ENCODE measurements at regions not wholly inside any gene's neighbourhood (a gene's known extent, or its start where the extent isn't known, plus 50 kb on each side); places are given as distances from the start of the nearest gene placed in this dataset.

DNA sequence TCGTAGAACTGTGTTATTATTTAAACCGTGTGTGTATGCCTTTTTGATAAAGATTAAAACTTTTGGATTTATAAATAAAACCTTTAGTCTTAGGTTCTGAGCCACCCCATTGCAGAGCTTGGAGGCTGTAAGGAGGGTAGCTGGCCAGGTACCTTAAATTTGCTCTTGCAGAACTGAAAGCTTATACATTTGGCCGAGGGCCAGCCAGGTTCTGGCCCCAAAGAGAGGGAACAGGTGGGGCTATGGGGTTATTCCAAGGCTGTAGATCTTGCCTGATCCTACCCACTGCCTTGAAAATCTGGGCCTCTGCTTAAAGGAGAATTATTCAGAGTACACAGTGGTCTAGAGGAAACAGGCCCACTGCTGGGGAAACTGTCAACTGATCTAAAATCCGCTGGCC, 59.6 kb downstream of the CAMK2N1 start:
- Histone ChIP-seq H3K79me1 (ENCODE audit: low read length) (no peaks in the 10 kb centered on the region), H3K27me3 (ENCODE audit: insufficient read depth, low read length, poor library complexity) (no peaks in the 10 kb centered on the region), H3K9ac (ENCODE audit: low read length) (no peak overlapping the region), H4K8ac (ENCODE audit: low read depth, low read length) (no peak overlapping the region), H4K5ac (ENCODE audit: low read length) (no peak overlapping the region), H3K4ac (ENCODE audit: low read depth, low read length) (no peak overlapping the region), H2BK5ac (ENCODE audit: low read length) (no peak overlapping the region), H3K36me3 (ENCODE audit: control insufficient read depth, insufficient read depth, low read length) (no peaks in the 10 kb centered on the region), H2BK120ac (ENCODE audit: low read depth, low read length) (no peak overlapping the region), H3K4me3 (ENCODE audit: low read length) (no peak overlapping the region), H3K4me1 (ENCODE audit: control insufficient read depth, low read depth, low read length) (peaks cover 2% of the 10 kb centered on the region), H3K27ac (ENCODE audit: low read depth, low read length) (no peak overlapping the region), H3K23ac (ENCODE audit: low read length) (no peak overlapping the region), H3K56ac (ENCODE audit: low read length) (no peak overlapping the region), H3K79me2 (ENCODE audit: control insufficient read depth, insufficient read depth, low read length) (no peaks in the 10 kb centered on the region), H2BK15ac (replicated peaks; ENCODE audit: low read depth) (no peak overlapping the region), H2AK5ac (ENCODE audit: low read length) (no peak overlapping the region), H3K4me2 (ENCODE audit: low read length) (no peak overlapping the region), H3K18ac (ENCODE audit: low read length) (no peak overlapping the region)
- DNase-seq = no peak
- WGBS (ENCODE audit: extremely low coverage, insufficient coverage, low lambda C conversion rate) = no CpG with 5 or more reads among the region's 4 CpGs

DNA sequence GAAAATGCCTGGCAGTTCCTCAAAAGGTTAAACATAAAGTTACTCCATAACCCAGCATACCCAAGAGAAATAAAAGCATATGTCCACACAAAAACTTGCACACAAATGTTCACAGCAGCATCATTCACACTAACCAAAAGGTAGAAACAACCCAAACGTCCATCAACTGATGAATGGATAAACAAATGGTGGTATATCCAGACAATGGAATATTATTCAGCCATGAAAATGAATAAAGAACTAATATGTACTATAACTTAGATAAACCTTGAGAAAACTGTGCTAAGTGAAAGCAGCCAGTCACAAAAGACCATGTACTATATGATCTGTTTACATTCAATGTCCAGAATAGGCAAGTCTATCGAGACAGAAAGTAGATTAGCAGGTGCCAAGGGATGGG, 60.4 kb downstream of the CAMK2N1 start:
- Histone ChIP-seq H3K4me3 (ENCODE audit: low read length) (no peak overlapping the region), H2BK5ac (ENCODE audit: low read length) (no peak overlapping the region), H2BK15ac (replicated peaks; ENCODE audit: low read depth) (no peak overlapping the region), H4K5ac (ENCODE audit: low read length) (no peak overlapping the region), H3K4me2 (ENCODE audit: low read length) (no peak overlapping the region), H3K4me1 (ENCODE audit: control insufficient read depth, low read depth, low read length) (peaks cover under 1% of the 10 kb centered on the region), H3K9ac (ENCODE audit: low read length) (no peak overlapping the region), H4K8ac (ENCODE audit: low read depth, low read length) (no peak overlapping the region), H3K23ac (ENCODE audit: low read length) (no peak overlapping the region), H3K27me3 (ENCODE audit: insufficient read depth, low read length, poor library complexity) (no peaks in the 10 kb centered on the region), H3K79me2 (ENCODE audit: control insufficient read depth, insufficient read depth, low read length) (no peaks in the 10 kb centered on the region), H3K18ac (ENCODE audit: low read length) (no peak overlapping the region), H2AK5ac (ENCODE audit: low read length) (no peak overlapping the region), H3K79me1 (ENCODE audit: low read length) (no peaks in the 10 kb centered on the region), H3K4ac (ENCODE audit: low read depth, low read length) (no peak overlapping the region), H3K56ac (ENCODE audit: low read length) (no peak overlapping the region), H2BK120ac (ENCODE audit: low read depth, low read length) (no peak overlapping the region), H3K27ac (ENCODE audit: low read depth, low read length) (no peak overlapping the region), H3K36me3 (ENCODE audit: control insufficient read depth, insufficient read depth, low read length) (no peaks in the 10 kb centered on the region)
- WGBS (ENCODE audit: extremely low coverage, insufficient coverage, low lambda C conversion rate) = no CpG with 5 or more reads among the region's 2 CpGs
- DNase-seq = no peak

GRCh38 chr1:20423169-20423795, 62.7 kb downstream of the CAMK2N1 start:
- Histone ChIP-seq H2AK5ac (ENCODE audit: low read length) (no peak overlapping the region), H2BK15ac (replicated peaks; ENCODE audit: low read depth) (no peak overlapping the region), H2BK120ac (ENCODE audit: low read depth, low read length) (no peak overlapping the region), H3K27ac (ENCODE audit: low read depth, low read length) (no peak overlapping the region), H3K79me1 (ENCODE audit: low read length) (no peaks in the 10 kb centered on the region), H3K4me2 (ENCODE audit: low read length) (no peak overlapping the region), H3K4me1 (ENCODE audit: control insufficient read depth, low read depth, low read length) (no peaks in the 10 kb centered on the region), H3K4me3 (ENCODE audit: low read length) (no peak overlapping the region), H3K4ac (ENCODE audit: low read depth, low read length) (no peak overlapping the region), H2BK5ac (ENCODE audit: low read length) (no peak overlapping the region), H3K27me3 (ENCODE audit: insufficient read depth, low read length, poor library complexity) (no peaks in the 10 kb centered on the region), H4K5ac (ENCODE audit: low read length) (no peak overlapping the region), H3K18ac (ENCODE audit: low read length) (no peak overlapping the region), H3K79me2 (ENCODE audit: control insufficient read depth, insufficient read depth, low read length) (no peaks in the 10 kb centered on the region), H3K23ac (ENCODE audit: low read length) (no peak overlapping the region), H3K36me3 (ENCODE audit: control insufficient read depth, insufficient read depth, low read length) (no peaks in the 10 kb centered on the region), H3K56ac (ENCODE audit: low read length) (no peak overlapping the region), H3K9ac (ENCODE audit: low read length) (no peak overlapping the region), H4K8ac (ENCODE audit: low read depth, low read length) (no peak overlapping the region)
- WGBS (ENCODE audit: extremely low coverage, insufficient coverage, low lambda C conversion rate) = no CpG with 5 or more reads among the region's 3 CpGs
- DNase-seq = no peak

- no peaks in the 10 kb centered on the region for H3K36me3 ChIP-seq (ENCODE audit: control insufficient read depth, insufficient read depth, low read length)
- H3K79me2 ChIP-seq (ENCODE audit: control insufficient read depth, insufficient read depth, low read length) = no peaks in the 10 kb centered on the region
- no peak overlapping the region for H4K5ac ChIP-seq (ENCODE audit: low read length)
- no peak overlapping the region for H3K27ac ChIP-seq (ENCODE audit: low read depth, low read length)
- H3K79me1 ChIP-seq (ENCODE audit: low read length) = no peaks in the 10 kb centered on the region
- no peak overlapping the region for H4K8ac ChIP-seq (ENCODE audit: low read depth, low read length)
- no CpG with 5 or more reads among the region's 2 CpGs for WGBS (ENCODE audit: extremely low coverage, insufficient coverage, low lambda C conversion rate)
- no peak overlapping the region for H3K18ac ChIP-seq (ENCODE audit: low read length)
- no peak overlapping the region for H2BK120ac ChIP-seq (ENCODE audit: low read depth, low read length)
- no peak overlapping the region for H3K4me2 ChIP-seq (ENCODE audit: low read length)
- H3K9ac ChIP-seq (ENCODE audit: low read length) = no peak overlapping the region
- no peaks in the 10 kb centered on the region for H3K27me3 ChIP-seq (ENCODE audit: insufficient read depth, low read length, poor library complexity)
- no peak for DNase-seq
- no peak overlapping the region for H3K4me3 ChIP-seq (ENCODE audit: low read length)
- no peak overlapping the region for H3K56ac ChIP-seq (ENCODE audit: low read length)
- no peak overlapping the region for H2AK5ac ChIP-seq (ENCODE audit: low read length)
- H3K4ac ChIP-seq (ENCODE audit: low read depth, low read length) = no peak overlapping the region
- H3K4me1 ChIP-seq (ENCODE audit: control insufficient read depth, low read depth, low read length) = no peaks in the 10 kb centered on the region
- no peak overlapping the region for H2BK15ac ChIP-seq (replicated peaks; ENCODE audit: low read depth)
- H2BK5ac ChIP-seq (ENCODE audit: low read length) = no peak overlapping the region
- no peak overlapping the region for H3K23ac ChIP-seq (ENCODE audit: low read length)
Measured at GRCh38 chr1:20421441-20421840, 64.6 kb downstream of the CAMK2N1 start.

DNA sequence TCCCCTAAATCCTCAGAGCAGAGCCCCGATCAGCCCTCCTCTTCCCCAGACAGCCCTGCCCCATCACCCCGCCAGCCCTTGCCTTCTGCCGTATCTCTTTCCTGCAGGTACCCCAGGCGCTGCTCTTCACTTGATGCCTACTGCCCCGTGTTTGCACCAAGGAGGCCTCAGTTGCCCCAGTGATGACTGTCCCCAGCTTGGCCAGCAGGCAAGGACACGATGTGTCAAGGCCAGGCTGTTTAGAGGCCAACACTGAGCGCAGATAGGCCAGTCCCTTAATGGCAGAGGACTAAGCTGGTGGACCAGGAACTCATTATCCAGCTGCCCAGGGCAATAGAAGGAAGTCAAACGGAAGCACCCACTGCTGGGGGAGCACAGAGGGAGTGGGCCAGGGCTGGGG, 68.4 kb downstream of the CAMK2N1 start:
- no peak for DNase-seq
- H3K27me3 ChIP-seq (ENCODE audit: insufficient read depth, low read length, poor library complexity) = no peaks in the 10 kb centered on the region
- no CpG with 5 or more reads among the region's 8 CpGs for WGBS (ENCODE audit: extremely low coverage, insufficient coverage, low lambda C conversion rate)

GRCh38 chr1:20416706-20417105, 69.3 kb downstream of the CAMK2N1 start:
- H3K4me1 ChIP-seq (ENCODE audit: control insufficient read depth, low read depth, low read length) = no peaks in the 10 kb centered on the region
- no peak overlapping the region for H3K4me2 ChIP-seq (ENCODE audit: low read length)
- no peak overlapping the region for H3K27ac ChIP-seq (ENCODE audit: low read depth, low read length)
- H3K23ac ChIP-seq (ENCODE audit: low read length) = no peak overlapping the region
- H3K18ac ChIP-seq (ENCODE audit: low read length) = no peak overlapping the region
- no peaks in the 10 kb centered on the region for H3K36me3 ChIP-seq (ENCODE audit: control insufficient read depth, insufficient read depth, low read length)
- DNase-seq = no peak
- H4K5ac ChIP-seq (ENCODE audit: low read length) = no peak overlapping the region
- no peaks in the 10 kb centered on the region for H3K79me2 ChIP-seq (ENCODE audit: control insufficient read depth, insufficient read depth, low read length)
- no peak overlapping the region for H3K4me3 ChIP-seq (ENCODE audit: low read length)
- no peak overlapping the region for H4K8ac ChIP-seq (ENCODE audit: low read depth, low read length)
- no peak overlapping the region for H2AK5ac ChIP-seq (ENCODE audit: low read length)
- WGBS (ENCODE audit: extremely low coverage, insufficient coverage, low lambda C conversion rate) = no CpG with 5 or more reads among the region's 3 CpGs
- H3K9ac ChIP-seq (ENCODE audit: low read length) = no peak overlapping the region
- no peaks in the 10 kb centered on the region for H3K79me1 ChIP-seq (ENCODE audit: low read length)
- no peak overlapping the region for H2BK15ac ChIP-seq (replicated peaks; ENCODE audit: low read depth)
- no peak overlapping the region for H3K4ac ChIP-seq (ENCODE audit: low read depth, low read length)
- H3K56ac ChIP-seq (ENCODE audit: low read length) = no peak overlapping the region
- no peaks in the 10 kb centered on the region for H3K27me3 ChIP-seq (ENCODE audit: insufficient read depth, low read length, poor library complexity)
- no peak overlapping the region for H2BK5ac ChIP-seq (ENCODE audit: low read length)
- no peak overlapping the region for H2BK120ac ChIP-seq (ENCODE audit: low read depth, low read length)

More for the DNA sequence above, 68.4 kb downstream of the CAMK2N1 start:
- H3K4me2 ChIP-seq (ENCODE audit: low read length) = no peak overlapping the region
- H2BK120ac ChIP-seq (ENCODE audit: low read depth, low read length) = no peak overlapping the region
- no peak overlapping the region for H3K23ac ChIP-seq (ENCODE audit: low read length)
- H3K36me3 ChIP-seq (ENCODE audit: control insufficient read depth, insufficient read depth, low read length) = no peaks in the 10 kb centered on the region
- H3K27ac ChIP-seq (ENCODE audit: low read depth, low read length) = no peak overlapping the region
- no peak overlapping the region for H2BK15ac ChIP-seq (replicated peaks; ENCODE audit: low read depth)
- H4K8ac ChIP-seq (ENCODE audit: low read depth, low read length) = no peak overlapping the region
- no peak overlapping the region for H4K5ac ChIP-seq (ENCODE audit: low read length)
- no peak overlapping the region for H3K4me3 ChIP-seq (ENCODE audit: low read length)
- no peak overlapping the region for H3K18ac ChIP-seq (ENCODE audit: low read length)
- no peak overlapping the region for H3K56ac ChIP-seq (ENCODE audit: low read length)
- H3K79me1 ChIP-seq (ENCODE audit: low read length) = no peaks in the 10 kb centered on the region
- H3K79me2 ChIP-seq (ENCODE audit: control insufficient read depth, insufficient read depth, low read length) = no peaks in the 10 kb centered on the region
- H3K9ac ChIP-seq (ENCODE audit: low read length) = no peak overlapping the region
- H3K4ac ChIP-seq (ENCODE audit: low read depth, low read length) = no peak overlapping the region
- no peak overlapping the region for H2AK5ac ChIP-seq (ENCODE audit: low read length)
- H2BK5ac ChIP-seq (ENCODE audit: low read length) = no peak overlapping the region
- no peaks in the 10 kb centered on the region for H3K4me1 ChIP-seq (ENCODE audit: control insufficient read depth, low read depth, low read length)

Measured in mesendoderm (in vitro differentiated cells).